ENCODE measurements at regions not wholly inside any gene's neighbourhood (a gene's known extent, or its start where the extent isn't known, plus 50 kb on each side); places are given as distances from the start of the nearest gene placed in this dataset.

DNA sequence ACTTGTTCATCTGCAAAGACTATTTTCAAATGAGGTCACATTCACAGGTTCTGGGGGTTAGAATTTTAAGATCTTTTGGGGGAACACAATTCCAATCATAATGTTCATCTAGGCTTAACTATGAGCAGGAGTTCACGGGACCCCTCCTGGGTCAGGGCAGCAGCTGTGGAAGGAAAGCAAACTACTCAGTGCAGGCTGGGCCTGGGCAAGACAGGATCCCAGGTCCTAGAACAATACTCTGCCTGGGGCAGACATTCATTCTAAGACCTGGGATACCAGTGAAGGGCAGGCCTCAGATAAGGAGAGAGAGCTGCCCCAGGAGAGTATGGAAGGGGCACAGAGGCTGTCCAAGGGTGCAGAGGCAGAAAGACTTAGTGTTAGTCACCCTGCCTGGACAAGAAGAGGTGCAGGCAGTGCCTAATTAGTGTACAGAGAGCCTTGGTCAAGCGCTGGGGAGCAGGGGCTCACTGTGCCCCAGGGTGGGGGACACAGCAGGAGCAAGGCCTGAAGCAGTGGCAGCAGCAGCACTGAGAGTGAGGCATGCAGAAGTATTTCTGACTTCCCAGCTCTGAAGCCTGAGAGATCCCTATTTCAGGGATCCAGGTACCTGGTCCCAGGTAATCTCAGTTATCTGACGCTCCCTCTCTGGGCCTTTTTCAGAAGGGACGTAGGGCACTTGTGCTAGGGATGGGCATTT, 123.0 kb upstream of the MAMLD1 start:
- POLR2A ChIA-PET: no interaction called here
- Mint-ChIP-seq H3K36me3 (ENCODE audit: low read depth) (no peaks in the 10 kb centered on the region), H3K4me3 (no peak overlapping the region), H3K9me3 (ENCODE audit: insufficient read depth) (no peaks in the 10 kb centered on the region), H3K27me3 (ENCODE audit: low read depth) (no peaks in the 10 kb centered on the region), H3K4me1 (ENCODE audit: low read depth) (no peaks in the 10 kb centered on the region), H3K27ac (no peak overlapping the region)
- DNase-seq (no peak), ATAC-seq (no peak)
- CTCF ChIA-PET: no interaction called here

DNA sequence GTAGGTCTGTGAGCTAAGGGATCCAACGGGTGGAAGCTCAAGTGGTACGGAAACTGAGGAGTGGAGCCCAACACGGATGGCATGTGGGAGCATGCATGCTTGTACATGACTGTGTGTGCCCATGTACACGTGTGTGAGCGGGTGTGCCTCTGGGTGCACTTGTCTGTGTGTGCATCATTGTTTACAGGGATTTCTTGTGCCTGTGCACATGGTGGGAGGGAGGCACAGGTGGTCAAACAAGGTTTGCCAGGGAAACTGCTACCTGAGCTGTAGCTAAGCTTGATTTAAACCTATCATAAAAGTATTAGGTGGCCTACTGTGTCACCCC, 122.5 kb upstream of the MAMLD1 start:
- no peaks in the 10 kb centered on the region for H3K27me3 Mint-ChIP-seq (ENCODE audit: low read depth)
- H3K9me3 Mint-ChIP-seq (ENCODE audit: insufficient read depth): no peaks in the 10 kb centered on the region
- no peak overlapping the region for H3K27ac Mint-ChIP-seq
- no peak for DNase-seq
- ATAC-seq: no peak
- ChIA-PET POLR2A (no interaction called here), CTCF (no interaction called here)
- no peak overlapping the region for H3K4me3 Mint-ChIP-seq
- H3K4me1 Mint-ChIP-seq (ENCODE audit: low read depth): no peaks in the 10 kb centered on the region
- no peaks in the 10 kb centered on the region for H3K36me3 Mint-ChIP-seq (ENCODE audit: low read depth)

DNA sequence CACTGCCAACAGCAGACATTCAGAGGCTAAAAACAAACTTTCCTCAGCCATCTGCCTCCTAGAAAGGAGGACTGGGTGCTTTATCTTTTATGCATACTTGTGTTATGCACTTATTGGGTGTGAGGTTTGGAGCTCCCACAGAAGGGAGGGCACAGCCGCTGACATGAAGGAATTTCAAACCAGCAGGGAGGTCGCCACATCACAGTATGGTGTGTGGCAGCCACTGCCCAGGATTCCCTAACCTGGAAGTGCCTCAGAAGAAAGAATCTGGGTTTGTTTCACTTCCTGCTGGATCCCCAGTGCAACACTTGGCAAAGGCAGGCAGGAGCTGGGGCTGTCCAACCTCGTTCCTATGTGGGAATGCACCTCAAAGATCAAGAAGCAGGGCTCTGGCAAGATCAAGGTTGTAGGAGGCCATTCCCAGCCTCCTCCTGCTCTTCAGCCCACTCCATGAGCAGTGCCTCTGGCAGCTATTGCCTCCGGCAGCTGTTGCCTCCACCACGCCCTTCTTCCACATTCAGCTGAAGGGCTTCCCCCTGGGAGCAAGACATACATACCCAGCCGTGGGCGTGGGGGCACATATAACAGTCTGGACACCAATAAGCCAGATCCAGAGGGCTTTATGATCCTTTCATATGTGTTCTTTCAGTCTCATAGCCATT, 109.0 kb upstream of the MAMLD1 start:
- ATAC-seq: no peak
- H3K27ac Mint-ChIP-seq: no peak overlapping the region

DNA sequence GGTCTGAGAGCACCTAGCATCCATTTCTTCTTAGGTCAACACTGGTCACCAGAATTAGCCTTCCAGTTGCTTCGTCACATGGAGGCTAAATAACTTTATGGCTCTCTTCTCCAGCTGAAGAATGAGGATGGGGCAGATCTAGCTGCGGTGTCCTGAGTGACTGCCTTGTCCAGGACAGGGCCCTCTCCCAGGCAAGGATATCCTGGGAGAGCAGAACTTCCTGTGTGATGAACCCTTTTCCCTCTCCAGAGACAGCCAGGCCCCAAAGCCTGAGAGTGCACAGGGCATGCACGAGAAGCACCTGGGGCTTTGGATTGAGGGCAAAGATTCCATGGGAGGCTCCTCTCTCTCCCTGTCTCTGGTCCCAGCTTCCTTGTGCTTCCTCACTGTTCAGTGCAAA, 108.2 kb upstream of the MAMLD1 start:
- CTCF ChIA-PET: no interaction called here

More for the DNA sequence above, 109.0 kb upstream of the MAMLD1 start:
- CTCF ChIA-PET: no interaction called here
- POLR2A ChIA-PET: no interaction called here
- Mint-ChIP-seq H3K4me3 (no peak overlapping the region), H3K36me3 (ENCODE audit: low read depth) (no peaks in the 10 kb centered on the region), H3K27me3 (ENCODE audit: low read depth) (no peaks in the 10 kb centered on the region), H3K9me3 (ENCODE audit: insufficient read depth) (no peaks in the 10 kb centered on the region), H3K4me1 (ENCODE audit: low read depth) (peaks cover 23% of the 10 kb centered on the region)
- no peak for DNase-seq

DNA sequence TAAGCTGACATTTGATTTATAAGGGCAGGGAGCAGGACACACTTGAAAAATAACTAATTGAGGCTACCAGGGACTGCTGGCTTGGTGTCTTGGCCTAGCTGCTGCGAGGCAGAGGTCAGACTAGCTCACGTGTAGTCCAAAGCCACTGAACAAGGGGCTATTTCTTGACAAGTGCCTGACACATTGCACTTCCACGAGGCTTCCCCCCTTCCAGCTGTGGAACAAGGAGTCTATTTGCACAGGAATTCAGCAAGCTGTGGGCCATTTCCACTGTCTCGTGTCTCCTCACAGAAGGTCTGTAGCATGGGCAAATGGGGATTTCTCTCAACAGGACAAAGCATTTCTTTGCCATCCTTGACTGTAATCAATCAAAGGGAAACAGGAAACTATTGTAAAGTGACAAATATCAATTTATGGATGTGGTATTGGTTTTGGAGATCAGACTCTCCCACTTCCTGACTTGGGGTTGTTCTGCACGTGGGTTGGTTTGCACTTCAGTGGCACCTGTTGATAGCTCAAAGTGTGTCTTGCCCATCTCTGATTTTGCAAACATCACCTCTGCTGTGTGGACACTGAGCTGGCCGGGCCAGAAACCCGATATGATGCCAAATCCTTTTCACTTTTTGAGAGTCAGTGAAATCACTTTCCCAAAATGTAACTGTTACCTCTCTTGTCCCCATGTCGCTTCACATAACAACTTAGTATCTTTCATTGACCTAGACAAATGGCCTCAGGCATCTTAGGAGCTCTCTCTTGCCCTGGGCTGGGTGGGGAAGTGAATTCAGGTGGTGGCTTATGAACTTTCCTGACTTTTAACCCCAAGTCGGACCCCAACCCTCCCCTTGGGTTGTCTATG, 107.4 kb upstream of the MAMLD1 start:
- POLR2A ChIA-PET: no interaction called here
- ATAC-seq (no peak), DNase-seq (no peak)
- Mint-ChIP-seq H3K27ac (no peak overlapping the region), H3K4me1 (ENCODE audit: low read depth) (peaks cover 23% of the 10 kb centered on the region), H3K4me3 (no peak overlapping the region), H3K27me3 (ENCODE audit: low read depth) (no peaks in the 10 kb centered on the region), H3K36me3 (ENCODE audit: low read depth) (no peaks in the 10 kb centered on the region), H3K9me3 (ENCODE audit: insufficient read depth) (no peaks in the 10 kb centered on the region)
- CTCF ChIA-PET: no interaction called here

More for the DNA sequence above, 108.2 kb upstream of the MAMLD1 start:
- Mint-ChIP-seq H3K4me3 (no peak overlapping the region), H3K27me3 (ENCODE audit: low read depth) (no peaks in the 10 kb centered on the region), H3K4me1 (ENCODE audit: low read depth) (peaks cover 23% of the 10 kb centered on the region), H3K36me3 (ENCODE audit: low read depth) (no peaks in the 10 kb centered on the region), H3K27ac (no peak overlapping the region), H3K9me3 (ENCODE audit: insufficient read depth) (no peaks in the 10 kb centered on the region)
- no peak for ATAC-seq
- POLR2A ChIA-PET: no interaction called here
- DNase-seq: no peak

DNA sequence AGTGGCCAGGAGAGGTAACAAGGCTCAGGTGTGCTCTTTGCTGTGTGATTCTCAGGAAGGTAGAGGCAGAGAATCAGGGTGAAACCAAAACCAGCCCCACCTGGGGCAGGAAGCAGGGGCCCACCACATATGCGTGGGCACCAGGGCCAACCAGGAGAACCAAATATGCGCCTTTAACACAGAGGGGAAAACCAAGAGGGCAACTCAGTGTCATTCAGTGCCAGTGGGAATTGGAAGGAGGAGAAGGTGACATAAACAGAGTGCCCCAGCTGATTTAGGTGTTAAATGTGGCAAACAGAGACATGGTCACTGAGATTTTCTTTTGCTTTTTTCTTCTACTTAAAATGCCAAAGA, 106.8 kb upstream of the MAMLD1 start:
- Mint-ChIP-seq H3K27me3 (ENCODE audit: low read depth) (no peaks in the 10 kb centered on the region), H3K27ac (no peak overlapping the region), H3K9me3 (ENCODE audit: insufficient read depth) (no peaks in the 10 kb centered on the region), H3K36me3 (ENCODE audit: low read depth) (no peaks in the 10 kb centered on the region), H3K4me3 (no peak overlapping the region), H3K4me1 (ENCODE audit: low read depth) (peaks cover 23% of the 10 kb centered on the region)
- CTCF ChIA-PET: no interaction called here
- POLR2A ChIA-PET: no interaction called here
- DNase-seq (no peak), ATAC-seq (no peak)

DNA sequence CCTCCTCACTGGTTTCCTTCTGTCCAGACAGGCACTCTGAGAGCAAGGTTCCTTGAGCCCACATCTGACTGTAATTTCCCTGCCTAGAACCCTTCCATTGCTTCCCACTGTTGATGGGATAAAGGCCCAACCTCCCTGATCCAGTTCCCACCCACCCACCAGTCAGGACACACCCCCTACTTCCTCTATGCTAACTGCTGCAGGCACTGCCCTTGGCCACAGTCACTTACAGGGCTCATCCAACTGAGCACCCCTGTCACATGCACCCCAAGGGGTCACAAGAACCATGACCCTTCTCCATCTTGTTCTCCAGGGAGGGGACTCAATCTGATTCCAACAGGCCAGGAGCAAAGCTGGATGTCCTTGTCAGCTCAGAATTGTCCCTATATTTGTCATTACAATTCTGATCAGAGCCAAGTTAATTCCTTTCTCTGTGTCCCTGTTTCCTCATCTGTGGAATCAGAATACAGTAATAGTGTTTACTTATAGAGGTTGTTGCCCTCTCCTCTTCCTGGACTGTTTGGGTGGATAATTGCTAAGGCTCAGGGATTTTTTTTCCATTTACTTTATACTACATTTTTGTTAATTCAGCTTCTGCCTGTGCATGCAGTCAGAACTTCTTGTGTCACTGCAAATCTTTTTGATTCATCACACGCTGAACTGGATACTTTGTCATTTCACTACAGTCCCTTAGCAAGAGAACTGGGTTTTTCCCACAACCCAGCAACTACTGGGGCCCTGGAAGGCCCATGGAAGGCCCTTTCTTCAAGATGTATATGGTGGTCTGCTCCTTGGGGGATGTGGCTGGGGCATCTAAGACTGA, 105.6 kb upstream of the MAMLD1 start:
- ATAC-seq: no peak
- H3K9me3 Mint-ChIP-seq (ENCODE audit: insufficient read depth): no peaks in the 10 kb centered on the region
- no peak overlapping the region for H3K4me3 Mint-ChIP-seq
- DNase-seq: no peak
- H3K27me3 Mint-ChIP-seq (ENCODE audit: low read depth): peaks cover 2% of the 10 kb centered on the region
- ChIA-PET POLR2A (no interaction called here), CTCF (no interaction called here)
- peaks cover 23% of the 10 kb centered on the region for H3K4me1 Mint-ChIP-seq (ENCODE audit: low read depth)
- no peak overlapping the region for H3K27ac Mint-ChIP-seq
- H3K36me3 Mint-ChIP-seq (ENCODE audit: low read depth): no peaks in the 10 kb centered on the region

DNA sequence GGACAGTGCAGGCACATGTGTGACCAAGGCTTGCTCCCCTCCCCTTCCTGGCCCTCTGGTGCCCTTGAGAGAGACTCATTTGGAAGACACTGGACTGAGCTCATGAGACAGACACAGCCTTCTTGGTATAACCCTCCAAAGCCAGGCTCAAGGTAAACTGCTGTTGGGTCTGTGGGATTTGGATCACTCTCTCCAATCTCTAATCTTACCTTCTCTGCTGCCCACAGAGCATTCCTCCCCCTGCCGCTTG, 105.0 kb upstream of the MAMLD1 start:
- peaks cover 5% of the 10 kb centered on the region for H3K27me3 Mint-ChIP-seq (ENCODE audit: low read depth)
- no peak overlapping the region for H3K4me3 Mint-ChIP-seq
- H3K9me3 Mint-ChIP-seq (ENCODE audit: insufficient read depth): no peaks in the 10 kb centered on the region
- ChIA-PET CTCF (no interaction called here), POLR2A (no interaction called here)
- ATAC-seq (no peak), DNase-seq (no peak)
- H3K36me3 Mint-ChIP-seq (ENCODE audit: low read depth): no peaks in the 10 kb centered on the region
- no peak overlapping the region for H3K27ac Mint-ChIP-seq
- peaks cover 23% of the 10 kb centered on the region for H3K4me1 Mint-ChIP-seq (ENCODE audit: low read depth)

DNA sequence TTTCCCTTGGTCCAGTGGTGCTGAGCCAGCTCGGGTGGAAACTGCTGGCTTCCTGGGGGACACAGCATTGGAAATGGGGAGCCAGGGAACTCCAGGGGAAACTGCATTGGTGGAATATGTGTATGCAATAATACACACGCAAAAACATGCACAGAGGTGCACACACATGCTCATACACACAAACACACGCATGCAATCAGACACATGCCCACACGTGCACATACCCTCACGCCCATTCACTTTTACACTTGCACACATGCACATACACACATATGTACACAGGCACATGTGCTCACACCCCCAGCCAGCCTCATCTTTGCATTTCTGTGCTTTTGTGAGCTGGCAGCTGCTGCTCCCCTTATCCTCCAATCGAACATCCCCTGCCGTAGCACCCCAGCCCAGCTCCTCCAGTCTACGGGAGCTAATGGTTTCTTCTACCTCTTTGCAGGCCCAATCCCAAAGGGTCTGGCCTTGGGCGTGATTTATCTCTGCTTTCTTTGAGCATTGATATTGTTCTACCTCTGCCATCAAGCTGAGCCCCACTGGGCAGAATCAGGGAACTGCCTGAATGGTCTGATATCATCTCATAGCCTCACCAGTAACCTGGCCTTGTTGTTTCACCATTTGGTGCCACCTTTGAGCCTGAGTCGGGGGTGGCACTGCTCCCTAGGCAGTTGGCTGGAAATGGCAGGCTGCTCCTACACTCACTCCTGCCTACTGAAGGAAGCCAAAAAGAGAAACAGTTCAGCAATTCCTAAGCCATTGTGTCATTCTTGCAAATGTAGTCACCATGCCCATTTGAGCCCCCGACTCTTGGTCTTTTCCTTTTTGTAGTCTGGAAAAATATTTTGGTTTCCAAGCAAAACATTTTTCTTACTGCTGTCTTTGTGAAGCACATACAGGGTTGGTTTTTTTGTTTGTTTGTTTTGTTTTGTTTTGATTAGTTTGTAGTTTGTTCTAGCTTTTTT, 104.4 kb upstream of the MAMLD1 start:
- DNase-seq (no peak), ATAC-seq (no peak)
- POLR2A ChIA-PET: no interaction called here
- peaks cover 5% of the 10 kb centered on the region for H3K27me3 Mint-ChIP-seq (ENCODE audit: low read depth)
- no peak overlapping the region for H3K27ac Mint-ChIP-seq
- CTCF ChIA-PET: no interaction called here
- peaks cover 23% of the 10 kb centered on the region for H3K4me1 Mint-ChIP-seq (ENCODE audit: low read depth)
- no peaks in the 10 kb centered on the region for H3K9me3 Mint-ChIP-seq (ENCODE audit: insufficient read depth)
- H3K4me3 Mint-ChIP-seq: no peak overlapping the region
- H3K36me3 Mint-ChIP-seq (ENCODE audit: low read depth): no peaks in the 10 kb centered on the region

DNA sequence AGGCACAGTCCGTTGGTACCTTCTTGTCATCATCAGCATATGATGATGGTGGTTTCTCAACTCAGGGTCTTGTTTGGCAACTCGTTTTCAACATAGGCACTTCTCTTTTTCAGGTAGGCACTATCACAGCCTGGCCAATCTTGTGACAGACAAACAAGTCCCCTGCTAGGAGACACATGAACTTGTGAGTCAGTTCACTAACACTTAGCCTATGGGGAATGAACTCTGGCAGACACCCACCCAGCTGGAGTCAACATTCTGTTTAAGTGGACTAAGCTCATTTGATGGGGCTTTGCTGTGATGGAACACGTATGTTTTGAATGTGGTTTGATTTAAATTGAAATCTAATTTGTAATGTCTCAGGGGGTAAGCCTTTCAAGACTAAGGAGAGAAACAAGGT, 100.7 kb upstream of the MAMLD1 start:
- ChIA-PET POLR2A (no interaction called here), CTCF (no interaction called here)
- no peaks in the 10 kb centered on the region for H3K9me3 Mint-ChIP-seq (ENCODE audit: insufficient read depth)
- peaks cover 8% of the 10 kb centered on the region for H3K27me3 Mint-ChIP-seq (ENCODE audit: low read depth)
- DNase-seq: no peak
- peaks cover under 1% of the 10 kb centered on the region for H3K4me1 Mint-ChIP-seq (ENCODE audit: low read depth)
- no peak overlapping the region for H3K27ac Mint-ChIP-seq
- H3K36me3 Mint-ChIP-seq (ENCODE audit: low read depth): no peaks in the 10 kb centered on the region
- H3K4me3 Mint-ChIP-seq: no peak overlapping the region
- ATAC-seq: no peak

DNA sequence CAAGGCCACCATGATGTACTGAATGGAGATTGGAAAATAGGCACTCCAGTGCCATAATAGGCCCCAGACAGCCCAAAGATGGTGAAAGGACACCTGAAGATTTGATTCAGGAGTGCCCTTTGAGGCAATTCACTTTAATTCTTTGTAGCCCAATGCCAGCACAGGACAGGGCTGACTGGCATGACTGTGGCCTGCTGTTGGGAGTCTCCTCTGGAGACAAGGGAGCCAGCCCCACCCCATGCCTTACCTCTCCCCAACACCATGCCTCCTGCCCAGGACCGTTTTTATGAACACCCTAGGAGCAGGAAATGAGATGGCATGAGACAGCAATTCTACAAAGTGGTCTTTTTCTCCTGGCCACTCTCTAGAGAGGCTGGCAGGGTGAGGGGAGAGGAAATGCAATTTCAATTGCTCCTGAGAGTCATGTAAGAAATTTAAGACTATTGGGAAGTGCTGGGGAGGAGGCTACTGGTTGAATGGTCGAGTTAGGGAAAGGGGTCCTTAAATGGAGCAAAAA, 94.2 kb upstream of the MAMLD1 start:
- H3K36me3 Mint-ChIP-seq (ENCODE audit: low read depth): no peaks in the 10 kb centered on the region

More for the DNA sequence above, 94.2 kb upstream of the MAMLD1 start:
- Mint-ChIP-seq H3K27ac (no peak overlapping the region), H3K4me3 (no peak overlapping the region), H3K9me3 (ENCODE audit: insufficient read depth) (no peaks in the 10 kb centered on the region), H3K4me1 (ENCODE audit: low read depth) (no peaks in the 10 kb centered on the region), H3K27me3 (ENCODE audit: low read depth) (peaks cover 7% of the 10 kb centered on the region)
- CTCF ChIA-PET: no interaction called here
- DNase-seq (no peak), ATAC-seq (no peak)
- POLR2A ChIA-PET: no interaction called here

Data from activated CD8-positive, alpha-beta T cell treated with anti-CD3 and anti-CD28 coated beads, Interleukin-2, amount 10 ng/mL, durations not matched to agents 7 days and 5 days (primary cell).